ENCODE measurements at regions not wholly inside any gene's neighbourhood (a gene's known extent, or its start where the extent isn't known, plus 50 kb on each side); places are given as distances from the start of the nearest gene placed in this dataset.
A peak's percentile ranks its signal among the peaks of the same experiment; 100 is the strongest.
"Not testable (repeated sequence)": the region's sequence is repeated elsewhere in the genome, so short reads cannot be mapped to it uniquely, and the experiment has no call there.

- Histone ChIP-seq H3K4me1 (no peaks in the 10 kb centered on the region), H3K27me3 (ENCODE audit: control insufficient read depth, insufficient read depth, low read length) (no peaks in the 10 kb centered on the region), H3K4me3 (ENCODE audit: low read depth, low read length) (no peak overlapping the region), H3K9me3 (ENCODE audit: control insufficient read depth, low read length) (no peaks in the 10 kb centered on the region), H3K27ac (no peak overlapping the region), H3K4me2 (ENCODE audit: low read length) (no peak overlapping the region), H2AFZ (no peak overlapping the region), H3K9ac (no peak overlapping the region), H3K36me3 (ENCODE audit: control insufficient read depth, insufficient read depth, low read length) (no peaks in the 10 kb centered on the region), H3K79me2 (no peaks in the 10 kb centered on the region)
- TF ChIP-seq CTCF (IDR thresholded peaks at IDR 0.05): no peak
Observed at GRCh38 chr6:14241255-14242070, 123.9 kb downstream of the CD83 start.

DNA sequence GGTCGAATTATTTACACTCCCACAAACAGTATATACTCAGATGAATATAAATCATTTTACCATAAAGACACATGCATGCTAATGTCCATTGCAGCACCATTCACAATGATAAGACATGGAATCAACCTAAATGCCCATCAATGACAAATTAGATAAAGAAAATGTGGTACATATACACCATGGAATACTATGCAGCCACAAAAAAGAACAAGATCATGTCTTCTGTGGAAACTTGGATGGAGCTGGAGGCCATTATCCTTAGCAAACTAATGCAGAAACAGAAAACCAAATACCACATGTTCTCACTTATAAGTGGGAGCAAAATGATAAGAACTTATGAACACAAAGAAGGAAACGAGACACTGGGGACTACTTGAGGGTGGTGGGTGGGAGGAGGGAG, 125.3 kb downstream of the CD83 start:
- H3K9ac ChIP-seq; H3K9me3 ChIP-seq (ENCODE audit: control insufficient read depth, low read length); H3K4me1 ChIP-seq; H2AFZ ChIP-seq; H3K4me2 ChIP-seq (ENCODE audit: low read length); H3K79me2 ChIP-seq; H3K27me3 ChIP-seq (ENCODE audit: control insufficient read depth, insufficient read depth, low read length); H3K27ac ChIP-seq; H3K4me3 ChIP-seq (ENCODE audit: low read depth, low read length); H3K36me3 ChIP-seq (ENCODE audit: control insufficient read depth, insufficient read depth, low read length): not testable (repeated sequence)

DNA sequence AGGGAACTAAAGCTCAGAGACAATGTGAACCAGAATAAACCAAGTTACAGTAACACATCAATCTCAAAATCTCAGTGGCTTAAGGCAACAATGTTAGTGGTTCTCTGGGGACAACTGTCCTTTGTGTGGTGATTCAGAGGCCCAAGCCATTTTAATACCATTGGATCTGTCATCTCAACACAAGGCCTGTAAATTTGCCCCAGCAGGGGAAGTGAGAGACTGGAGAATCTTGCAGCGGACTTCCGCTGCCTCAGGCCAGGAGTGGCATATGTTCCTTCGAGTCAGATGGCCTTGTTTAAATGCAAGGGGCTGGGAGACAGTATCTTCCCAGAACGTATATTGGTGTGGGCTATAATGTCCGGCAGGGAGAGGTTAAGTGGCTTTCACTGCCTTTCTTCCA, 126.0 kb downstream of the CD83 start:
- no peaks in the 10 kb centered on the region for H3K79me2 ChIP-seq
- no peaks in the 10 kb centered on the region for H3K27me3 ChIP-seq (ENCODE audit: control insufficient read depth, insufficient read depth, low read length)
- TF ChIP-seq CTCF (IDR thresholded peaks at IDR 0.05): no peak
- no peak overlapping the region for H3K4me3 ChIP-seq (ENCODE audit: low read depth, low read length)
- no peak overlapping the region for H3K4me2 ChIP-seq (ENCODE audit: low read length)
- H3K9me3 ChIP-seq (ENCODE audit: control insufficient read depth, low read length): no peaks in the 10 kb centered on the region
- no peaks in the 10 kb centered on the region for H3K36me3 ChIP-seq (ENCODE audit: control insufficient read depth, insufficient read depth, low read length)
- H3K4me1 ChIP-seq: no peaks in the 10 kb centered on the region
- no peak overlapping the region for H3K9ac ChIP-seq
- H2AFZ ChIP-seq: no peak overlapping the region
- no peak overlapping the region for H3K27ac ChIP-seq

- no peaks in the 10 kb centered on the region for H3K9me3 ChIP-seq (ENCODE audit: control insufficient read depth, low read length)
- TF ChIP-seq CTCF (IDR thresholded peaks at IDR 0.05): no peak
- no peak overlapping the region for H3K4me3 ChIP-seq (ENCODE audit: low read depth, low read length)
- H3K36me3 ChIP-seq (ENCODE audit: control insufficient read depth, insufficient read depth, low read length): no peaks in the 10 kb centered on the region
- H3K9ac ChIP-seq: no peak overlapping the region
- no peak overlapping the region for H3K4me2 ChIP-seq (ENCODE audit: low read length)
- no peak overlapping the region for H3K27ac ChIP-seq
- no peak overlapping the region for H2AFZ ChIP-seq
- no peaks in the 10 kb centered on the region for H3K27me3 ChIP-seq (ENCODE audit: control insufficient read depth, insufficient read depth, low read length)
- H3K79me2 ChIP-seq: no peaks in the 10 kb centered on the region
- H3K4me1 ChIP-seq: peaks cover 13% of the 10 kb centered on the region
Observed at GRCh38 chr6:14246876-14247275, 129.3 kb downstream of the CD83 start.

GRCh38 chr6:14250573-14250972, 133.0 kb downstream of the CD83 start:
- peaks cover 15% of the 10 kb centered on the region for H3K4me1 ChIP-seq
- H3K4me3 ChIP-seq (ENCODE audit: low read depth, low read length): no peak overlapping the region
- TF ChIP-seq CTCF (IDR thresholded peaks at IDR 0.05): no peak
- H3K79me2 ChIP-seq: no peaks in the 10 kb centered on the region
- H3K27me3 ChIP-seq (ENCODE audit: control insufficient read depth, insufficient read depth, low read length): no peaks in the 10 kb centered on the region
- H3K9ac ChIP-seq: no peak overlapping the region
- H3K36me3 ChIP-seq (ENCODE audit: control insufficient read depth, insufficient read depth, low read length): no peaks in the 10 kb centered on the region
- no peak overlapping the region for H3K27ac ChIP-seq
- no peaks in the 10 kb centered on the region for H3K9me3 ChIP-seq (ENCODE audit: control insufficient read depth, low read length)
- peak overlapping the region; percentile 32 for H3K4me2 ChIP-seq (ENCODE audit: low read length)
- no peak overlapping the region for H2AFZ ChIP-seq

All from parathyroid adenoma (tissue), 2 donors.